Sigmoid colon (tissue), 6 donors: ENCODE measurements at regions not wholly inside any gene's neighbourhood (a gene's known extent, or its start where the extent isn't known, plus 50 kb on each side); places are given as distances from the start of the nearest gene placed in this dataset.
A peak's percentile ranks its signal among the peaks of the same experiment; 100 is the strongest.

Source experiments
- DNase-seq: peaks from one replicate; pipeline ENCODE4 v3.0.0-alpha.2; 2019
- H3K27ac ChIP-seq, 4 donors: fragments of 200-600 bp; sonication (generic); one replicate each; pipeline ENCODE4 v1.5.1; 2016 to 2019; ENCODE audit warnings: mild to moderate bottlenecking in 1 of 4
- H3K27me3 ChIP-seq, 3 donors: fragments of 200-600 bp; sonication (generic); one replicate each; pipeline ENCODE4 v1.5.1; 2019; ENCODE audit warnings: mild to moderate bottlenecking in 1 of 3
- H3K36me3 ChIP-seq, 4 donors: fragments of 200-600 bp; sonication (generic); one replicate each; pipeline ENCODE4 v1.5.1; 2016 to 2019
- H3K4me1 ChIP-seq, 4 donors: fragments of 200-600 bp; sonication (generic); one replicate each; pipeline ENCODE4 v1.5.1; 2017 to 2019
- H3K4me3 ChIP-seq, 4 donors: fragments of 200-600 bp; sonication (generic); one replicate each; pipeline ENCODE4 v1.5.1; 2017 to 2019; ENCODE audit warnings: mild to moderate bottlenecking in 2 of 4, moderate library complexity in 1 of 4
- H3K9me3 ChIP-seq, 4 donors: fragments of 200-600 bp in 3 of 4; sonication (generic) in 3 of 4; one replicate each; pipeline versions ENCODE4 v1.5.1 to v1.6.1; 2013 to 2019
- EP300 ChIP-seq, 4 donors: sonication (generic); formaldehyde crosslinking; IDR thresholded peaks; one replicate each; pipeline ENCODE4 v1.6.1; 2017; ENCODE audit warnings: antibody characterized with exemption in 4 of 4
- POLR2A ChIP-seq, 2 donors: fragments of 450-650 bp; IDR thresholded peaks; one replicate each; pipeline ENCODE4 v1.6.1; 2016; ENCODE audit warnings: antibody characterized with exemption in 2 of 2, mild to moderate bottlenecking in 2 of 2, moderate library complexity in 2 of 2
- POLR2AphosphoS5 ChIP-seq, 4 donors: sonication (generic); formaldehyde crosslinking; IDR thresholded peaks; one replicate each; pipeline ENCODE4 v1.6.1; 2017; ENCODE audit warnings: antibody characterized with exemption in 4 of 4
- WGBS, 2 donors: extraction: QIAGEN DNeasy Blood & Tissue Kit; methylation state at CpG; one replicate each; pipeline ENCODE4 v1.1.7; 2013; 5-methylcytosine and 5-hydroxymethylcytosine counted together
- intact Hi-C: fragments of 100-400 bp; cut with DNase I; formaldehyde crosslinking; loops from one replicate; pipeline ENCODE4 v1.15.1; 2023
- TF ChIP-seq, protein P1 (sequence below), 4 experiments: fragments of 450-650 bp in 3 of 4; fragments of 200-600 bp in 1 of 4; IDR thresholded peaks; one replicate each; pipeline ENCODE4 v1.5.1; 2016 to 2019; ENCODE audit warnings: antibody characterized with exemption in 4 of 4, mild to moderate bottlenecking in 3 of 4, moderate library complexity in 2 of 4
- donor health status: healthy with polysubstance abuse.
- donor health status: healthy.

DNA sequence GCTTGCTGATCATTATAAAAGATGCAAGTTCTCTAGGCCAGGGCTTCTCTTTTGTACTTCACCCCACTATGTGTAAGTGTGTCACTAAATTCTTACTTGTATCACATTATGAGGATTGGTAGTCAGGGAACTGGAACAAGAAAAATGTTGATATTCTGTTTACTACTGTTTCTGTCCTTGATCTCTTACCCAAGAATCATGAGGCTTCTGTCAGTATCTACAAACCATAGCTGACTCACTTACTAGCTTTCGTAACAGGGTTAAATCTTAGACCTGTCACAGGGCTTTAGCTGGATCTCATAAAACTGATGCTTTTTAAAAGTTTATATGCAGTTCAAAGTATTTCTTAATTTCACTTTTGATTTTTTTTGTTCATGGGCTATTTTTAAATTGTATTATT is 681.2 kb downstream of the PLPP3 start:
- Histone ChIP-seq H3K27ac (no peak overlapping the region), H3K36me3 (no peaks in the 10 kb centered on the region), H3K4me3 (no peak overlapping the region), H3K4me1 (no peaks in the 10 kb centered on the region), H3K9me3 (peaks cover 0 to 5% (median 0%) of the 10 kb centered on the region in 4 donors), H3K27me3 (no peaks in the 10 kb centered on the region)
- intact Hi-C loops = no loop called here
- DNase-seq = no peak
- 83 to 86% methylated on average over 1 of the region's 1 CpG for WGBS, 2 donors
- TF ChIP-seq, protein P1, sequence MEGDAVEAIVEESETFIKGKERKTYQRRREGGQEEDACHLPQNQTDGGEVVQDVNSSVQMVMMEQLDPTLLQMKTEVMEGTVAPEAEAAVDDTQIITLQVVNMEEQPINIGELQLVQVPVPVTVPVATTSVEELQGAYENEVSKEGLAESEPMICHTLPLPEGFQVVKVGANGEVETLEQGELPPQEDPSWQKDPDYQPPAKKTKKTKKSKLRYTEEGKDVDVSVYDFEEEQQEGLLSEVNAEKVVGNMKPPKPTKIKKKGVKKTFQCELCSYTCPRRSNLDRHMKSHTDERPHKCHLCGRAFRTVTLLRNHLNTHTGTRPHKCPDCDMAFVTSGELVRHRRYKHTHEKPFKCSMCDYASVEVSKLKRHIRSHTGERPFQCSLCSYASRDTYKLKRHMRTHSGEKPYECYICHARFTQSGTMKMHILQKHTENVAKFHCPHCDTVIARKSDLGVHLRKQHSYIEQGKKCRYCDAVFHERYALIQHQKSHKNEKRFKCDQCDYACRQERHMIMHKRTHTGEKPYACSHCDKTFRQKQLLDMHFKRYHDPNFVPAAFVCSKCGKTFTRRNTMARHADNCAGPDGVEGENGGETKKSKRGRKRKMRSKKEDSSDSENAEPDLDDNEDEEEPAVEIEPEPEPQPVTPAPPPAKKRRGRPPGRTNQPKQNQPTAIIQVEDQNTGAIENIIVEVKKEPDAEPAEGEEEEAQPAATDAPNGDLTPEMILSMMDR (IDR thresholded peaks at IDR 0.05) = no peak
- TF ChIP-seq POLR2AphosphoS5 (IDR thresholded peaks at IDR 0.05) = no peak
- TF ChIP-seq EP300 (IDR thresholded peaks at IDR 0.05) = no peak
- TF ChIP-seq POLR2A (IDR thresholded peaks at IDR 0.05) = no peak

DNA sequence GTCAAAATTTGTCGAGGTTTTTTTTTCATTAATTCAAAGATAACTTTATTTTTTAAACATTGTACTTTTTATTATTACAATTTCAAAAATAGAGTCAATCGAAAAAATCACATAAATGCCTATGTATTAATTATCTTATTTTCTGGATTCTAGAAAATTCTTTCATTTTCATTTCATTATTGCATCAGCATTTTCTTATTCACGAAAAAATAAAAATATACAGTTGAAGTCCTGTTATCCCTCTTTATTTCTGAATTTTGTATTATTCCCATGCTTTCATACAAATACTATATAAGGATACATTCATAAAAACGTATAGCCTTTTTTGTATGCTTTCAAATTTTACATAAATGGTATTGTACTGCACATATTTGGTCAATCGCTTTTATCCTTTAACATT is 681.0 kb upstream of the USP24 start:
- Histone ChIP-seq H3K4me3 (no peak overlapping the region), H3K36me3 (no peaks in the 10 kb centered on the region), H3K4me1 (no peaks in the 10 kb centered on the region), H3K27ac (no peak overlapping the region), H3K27me3 (no peaks in the 10 kb centered on the region), H3K9me3 (peaks cover 0 to 9% (median 0%) of the 10 kb centered on the region in 4 donors)
- WGBS, 2 donors = 85 to 88% methylated on average over 5 of the region's 5 CpGs
- TF ChIP-seq, protein P1 (IDR thresholded peaks at IDR 0.05) = no peak
- no peak for TF ChIP-seq EP300 (IDR thresholded peaks at IDR 0.05)
- no peak for TF ChIP-seq POLR2AphosphoS5 (IDR thresholded peaks at IDR 0.05)
- no peak for TF ChIP-seq POLR2A (IDR thresholded peaks at IDR 0.05)
- no peak for DNase-seq
- intact Hi-C loops = no loop called here

DNA sequence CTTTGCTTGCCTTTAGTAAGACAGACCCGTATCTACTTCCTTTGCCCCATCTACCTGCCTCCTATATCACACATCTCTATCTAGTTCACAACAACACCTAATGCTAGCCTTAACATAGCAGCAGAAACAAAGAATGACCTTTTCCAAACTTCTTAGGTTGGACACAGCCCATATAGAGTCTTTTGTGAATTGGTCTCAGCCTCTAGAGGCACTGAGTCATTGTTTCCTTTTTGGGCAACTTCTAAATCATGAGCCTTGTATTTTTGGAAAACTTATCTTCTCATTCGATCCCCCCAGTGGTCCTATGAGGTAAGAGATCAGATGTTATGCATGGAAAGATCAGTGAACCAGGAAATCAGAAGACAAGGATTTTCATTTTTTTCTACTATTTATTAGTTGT is 679.4 kb upstream of the USP24 start:
- TF ChIP-seq EP300 (IDR thresholded peaks at IDR 0.05) = no peak
- TF ChIP-seq POLR2A (IDR thresholded peaks at IDR 0.05) = no peak
- TF ChIP-seq POLR2AphosphoS5 (IDR thresholded peaks at IDR 0.05) = no peak
- TF ChIP-seq, protein P1 (IDR thresholded peaks at IDR 0.05) = no peak
- intact Hi-C loops = no loop called here
- WGBS, 2 donors = 88% methylated on average over 2 of the region's 2 CpGs

DNA sequence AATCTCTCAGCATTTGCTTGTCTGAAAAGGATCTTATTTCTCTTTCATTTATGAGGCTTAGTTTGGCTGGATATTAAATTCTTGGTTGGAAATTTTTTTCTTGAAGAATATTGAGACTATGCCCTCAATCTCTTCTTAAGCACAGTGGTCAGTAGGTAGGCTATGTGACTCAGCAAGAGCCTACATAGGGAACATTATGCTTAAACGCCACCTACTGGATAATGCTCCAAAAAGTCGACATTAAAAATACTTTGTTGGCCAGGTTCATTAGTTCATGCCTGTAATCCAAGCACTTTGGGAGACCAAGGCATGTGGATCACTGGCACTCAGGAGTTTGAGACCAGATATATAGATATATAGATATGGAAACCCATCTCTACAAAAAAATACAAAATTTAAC is 678.0 kb upstream of the USP24 start:
- no peak overlapping the region for H3K27ac ChIP-seq
- no peak for DNase-seq
- H3K27me3 ChIP-seq = no peaks in the 10 kb centered on the region
- no peaks in the 10 kb centered on the region for H3K36me3 ChIP-seq
- no peaks in the 10 kb centered on the region for H3K4me1 ChIP-seq
- no peak overlapping the region for H3K4me3 ChIP-seq
- WGBS, 2 donors = 18 to 41% methylated on average over 2 of the region's 2 CpGs
- H3K9me3 ChIP-seq = peaks cover 0 to 9% (median 0%) of the 10 kb centered on the region in 4 donors
- TF ChIP-seq, protein P1 (IDR thresholded peaks at IDR 0.05) = peak in 1 of 4 experiments; percentile 11
- TF ChIP-seq EP300 (IDR thresholded peaks at IDR 0.05) = no peak
- intact Hi-C loops = no loop called here

More for the DNA sequence above, 679.4 kb upstream of the USP24 start:
- no peaks in the 10 kb centered on the region for H3K36me3 ChIP-seq
- no peak overlapping the region for H3K27ac ChIP-seq
- H3K27me3 ChIP-seq = no peaks in the 10 kb centered on the region
- no peak overlapping the region for H3K4me3 ChIP-seq
- H3K9me3 ChIP-seq = peaks cover 0 to 9% (median 0%) of the 10 kb centered on the region in 4 donors
- no peak for DNase-seq
- no peaks in the 10 kb centered on the region for H3K4me1 ChIP-seq

DNA sequence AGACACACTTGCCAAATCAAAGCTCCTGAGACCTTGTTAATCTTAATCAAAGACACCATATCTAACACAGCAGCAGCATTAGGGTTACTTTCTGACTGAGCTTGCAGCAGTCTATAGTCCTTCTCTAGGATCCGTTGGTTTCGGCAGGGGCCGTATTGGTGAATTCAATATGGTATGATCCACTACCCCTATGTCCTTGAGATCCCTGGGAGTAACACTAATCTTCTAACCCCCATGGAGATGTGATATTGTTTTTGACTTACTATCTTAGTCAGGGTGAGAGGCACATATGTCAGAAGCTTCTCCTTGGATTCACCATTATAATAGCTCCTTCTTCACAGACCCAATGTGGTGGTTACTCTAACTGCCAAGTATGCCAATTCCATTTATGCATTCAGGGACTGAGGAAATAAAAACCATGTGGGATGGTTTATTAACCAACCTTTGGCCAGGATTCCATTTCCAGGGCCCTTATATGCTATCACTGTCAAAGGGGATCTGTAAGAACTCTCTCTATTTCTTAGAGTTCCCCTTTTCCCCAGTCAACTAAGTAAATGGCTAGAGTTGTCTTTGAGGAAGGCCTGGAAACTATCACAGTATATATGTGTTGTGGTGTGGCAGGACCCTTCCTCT is 673.6 kb upstream of the USP24 start:
- DNase-seq = no peak
- Histone ChIP-seq H3K27ac (no peak overlapping the region), H3K27me3 (no peaks in the 10 kb centered on the region), H3K4me3 (no peak overlapping the region), H3K9me3 (peaks cover 0 to 7% (median 0%) of the 10 kb centered on the region in 4 donors), H3K36me3 (no peaks in the 10 kb centered on the region), H3K4me1 (no peaks in the 10 kb centered on the region)
- whole genome bisulfite sequencing, 2 donors = 97 to 98% methylated on average over 3 of the region's 3 CpGs
- intact Hi-C loops = no loop called here
- TF ChIP-seq POLR2AphosphoS5 (IDR thresholded peaks at IDR 0.05) (no peak), POLR2A (IDR thresholded peaks at IDR 0.05) (no peak), EP300 (IDR thresholded peaks at IDR 0.05) (no peak)
- TF ChIP-seq, protein P1 (IDR thresholded peaks at IDR 0.05) = no peak
